ENCODE measurements at regions not wholly inside any gene's neighbourhood (a gene's known extent, or its start where the extent isn't known, plus 50 kb on each side); places are given as distances from the start of the nearest gene placed in this dataset.

- DNase-seq = no peak
These were observed 517.9 kb downstream of the PLCL1 start for GRCh38 chr2:198322275-198322674.

GRCh38 chr2:198321522-198322088 is 517.2 kb downstream of the PLCL1 start:
- no peak for DNase-seq

DNA sequence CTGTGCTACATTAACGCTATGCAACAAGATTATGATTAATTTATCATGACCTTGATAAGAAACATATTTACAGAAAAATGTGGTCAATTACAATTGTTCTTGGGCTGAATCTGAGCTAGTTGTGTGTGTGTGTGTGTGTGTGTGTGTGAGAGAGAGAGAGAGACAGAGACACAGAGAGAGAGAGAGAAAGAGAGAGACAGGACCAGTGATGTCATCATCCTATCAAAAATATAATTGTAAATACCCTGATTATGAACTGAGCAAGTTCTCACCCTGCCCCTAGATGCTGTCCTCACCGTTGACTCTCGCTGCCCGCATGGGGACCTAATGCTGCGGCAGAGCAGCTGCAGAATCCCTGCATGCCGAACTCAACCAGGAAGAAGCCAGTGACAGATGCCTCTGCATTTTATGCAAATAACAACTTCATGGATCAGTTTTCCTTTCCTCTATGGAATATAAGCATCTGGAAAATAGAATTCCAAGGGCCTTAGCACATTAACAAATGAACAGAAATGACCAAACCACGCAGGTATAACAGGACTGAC is 512.5 kb downstream of the PLCL1 start:
- no peak for DNase-seq

DNA sequence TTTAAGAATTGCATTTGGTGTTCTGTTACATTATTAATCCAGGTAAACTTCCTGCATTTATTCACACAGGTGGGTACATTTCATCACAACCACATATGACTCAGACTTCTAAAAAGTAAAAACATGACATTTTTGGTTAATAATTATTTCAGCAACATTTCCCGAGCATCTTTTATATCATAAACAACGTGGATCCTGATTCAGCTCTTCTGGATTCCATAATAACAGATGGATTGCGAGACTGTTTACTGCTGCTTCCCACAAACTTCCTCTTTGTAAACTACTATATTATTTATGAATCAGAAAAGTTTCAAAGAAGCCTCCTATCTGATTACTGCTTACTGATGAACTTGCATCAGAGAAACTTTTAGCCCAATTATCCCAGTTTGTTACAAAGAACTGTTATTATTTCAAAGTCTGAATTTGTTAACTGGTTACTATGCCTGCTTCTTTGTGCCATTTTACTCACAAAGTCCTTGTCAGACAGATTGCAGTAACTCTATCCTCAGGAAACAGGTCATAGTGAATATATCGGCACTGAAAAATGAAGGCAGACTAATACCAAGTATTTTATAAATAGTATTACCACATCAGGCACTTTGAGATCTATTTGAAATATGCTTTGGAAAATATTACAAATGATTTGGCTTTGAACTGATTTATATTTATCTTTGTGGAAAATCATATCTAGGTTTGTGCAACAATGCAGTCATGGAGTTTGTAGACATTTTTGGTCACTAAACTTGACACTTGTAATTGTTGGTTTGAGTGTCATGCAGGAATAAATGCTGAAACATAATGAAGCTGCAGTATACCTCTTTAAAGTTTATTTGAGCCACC is 511.6 kb downstream of the PLCL1 start:
- no peak for DNase-seq

DNA sequence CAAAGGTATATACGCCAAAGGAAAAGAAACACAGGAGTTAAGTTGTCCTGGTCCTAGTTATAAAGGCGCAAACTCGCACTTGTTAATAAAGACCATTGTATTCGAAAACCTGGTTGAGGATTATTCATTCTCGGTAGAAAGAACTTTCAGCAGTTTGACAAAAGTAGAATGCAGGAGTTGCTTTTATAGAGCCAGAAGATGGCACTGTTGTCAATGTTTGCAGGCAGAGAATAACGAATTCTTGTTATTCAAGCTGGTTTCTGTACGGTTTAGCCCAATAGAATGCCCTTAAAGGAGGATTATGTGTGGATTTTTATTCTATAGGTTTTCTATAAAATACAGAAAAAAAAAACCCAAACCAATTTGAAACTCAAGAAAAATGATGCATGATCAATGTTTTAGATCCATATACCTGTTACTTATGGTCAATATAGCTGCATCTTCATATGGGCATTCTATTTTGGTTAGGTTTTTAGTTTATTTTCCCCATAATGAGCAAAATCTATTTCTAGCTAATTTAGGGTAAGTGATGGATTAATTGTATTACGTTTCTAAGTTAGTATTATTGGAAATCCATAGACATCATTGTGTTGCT is 510.3 kb downstream of the PLCL1 start:
- DNase-seq = no peak

DNA sequence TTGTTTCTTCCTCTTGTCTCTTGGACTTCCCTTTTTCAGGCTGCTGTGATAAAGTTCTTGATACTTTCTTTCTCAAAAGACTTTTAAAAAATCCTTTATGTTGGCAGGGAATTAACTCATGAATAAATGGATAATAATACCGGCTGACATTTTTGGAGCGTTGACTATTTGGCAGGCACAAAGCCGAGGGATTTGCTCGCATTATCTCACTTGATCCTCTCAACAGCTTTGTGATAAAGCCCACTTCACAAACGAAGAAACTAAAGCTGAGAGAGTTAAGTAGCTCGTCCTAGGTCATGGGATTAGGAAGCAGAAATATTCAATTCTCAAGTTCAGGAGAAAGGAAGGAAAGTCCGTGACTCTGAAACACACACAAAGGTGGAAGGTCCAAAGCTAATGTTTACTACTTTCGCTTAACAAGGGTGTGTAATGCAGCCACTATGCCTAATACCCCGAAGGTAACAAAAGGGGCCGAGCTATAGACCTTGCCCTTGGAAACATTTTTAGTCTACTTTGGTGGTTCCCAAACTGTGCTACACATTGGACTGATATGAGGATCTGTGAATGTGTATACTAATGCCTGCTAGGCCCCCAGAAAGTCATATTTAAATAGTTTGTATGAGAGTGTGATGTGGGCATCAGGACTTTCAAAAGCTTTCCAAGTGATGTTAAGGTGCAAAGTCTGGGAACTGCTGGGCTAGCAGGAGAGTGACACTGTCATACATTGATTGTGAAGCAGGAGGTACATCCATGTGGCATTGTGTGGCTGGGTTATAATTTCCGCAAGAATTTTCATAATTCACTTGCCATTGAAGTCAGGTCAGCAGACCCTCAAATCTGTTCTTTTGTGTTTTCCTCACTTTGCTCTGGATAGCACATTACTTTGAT is 508.4 kb downstream of the PLCL1 start:
- no peak for DNase-seq

GRCh38 chr2:198311020-198311419 is 506.6 kb downstream of the PLCL1 start:
- DNase-seq = no peak

DNA sequence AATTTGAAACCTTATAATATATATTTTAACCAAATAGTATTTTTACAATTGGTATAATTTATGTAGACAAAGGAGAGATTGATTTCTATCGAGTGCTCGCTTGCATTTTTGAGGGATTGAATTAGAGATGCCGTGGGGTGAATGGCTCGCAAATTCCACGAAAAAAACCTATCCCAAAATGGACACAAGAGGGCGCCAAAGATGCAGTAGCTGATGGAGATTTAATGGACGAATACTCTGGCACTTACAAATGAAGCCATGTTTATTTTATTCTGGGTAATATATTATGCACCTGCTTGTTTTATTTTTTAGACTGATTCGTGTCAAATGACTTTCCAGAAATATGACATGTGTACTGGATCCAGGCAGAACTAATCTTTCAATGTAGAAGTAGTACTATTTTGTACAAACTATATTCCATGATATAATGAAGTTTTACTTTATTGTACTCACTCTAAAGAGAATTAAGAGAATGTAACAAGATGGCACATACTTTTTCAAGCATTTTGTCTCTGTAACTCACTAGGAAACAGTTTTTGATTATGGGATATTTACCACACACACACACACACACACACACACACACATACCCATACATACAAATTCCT is 505.4 kb downstream of the PLCL1 start:
- no peak for DNase-seq

- DNase-seq = no peak
These were observed 504.7 kb downstream of the PLCL1 start for GRCh38 chr2:198309081-198309480.

GRCh38 chr2:198308368-198308767 is 504.0 kb downstream of the PLCL1 start:
- DNase-seq = no peak

- DNase-seq = no peak
These were observed 502.7 kb downstream of the PLCL1 start for GRCh38 chr2:198307093-198307492.

GRCh38 chr2:198304859-198305258 is 500.5 kb downstream of the PLCL1 start:
- DNase-seq = no peak

- no peak for DNase-seq
These were observed 493.0 kb downstream of the PLCL1 start for GRCh38 chr2:198297350-198297749.

DNA sequence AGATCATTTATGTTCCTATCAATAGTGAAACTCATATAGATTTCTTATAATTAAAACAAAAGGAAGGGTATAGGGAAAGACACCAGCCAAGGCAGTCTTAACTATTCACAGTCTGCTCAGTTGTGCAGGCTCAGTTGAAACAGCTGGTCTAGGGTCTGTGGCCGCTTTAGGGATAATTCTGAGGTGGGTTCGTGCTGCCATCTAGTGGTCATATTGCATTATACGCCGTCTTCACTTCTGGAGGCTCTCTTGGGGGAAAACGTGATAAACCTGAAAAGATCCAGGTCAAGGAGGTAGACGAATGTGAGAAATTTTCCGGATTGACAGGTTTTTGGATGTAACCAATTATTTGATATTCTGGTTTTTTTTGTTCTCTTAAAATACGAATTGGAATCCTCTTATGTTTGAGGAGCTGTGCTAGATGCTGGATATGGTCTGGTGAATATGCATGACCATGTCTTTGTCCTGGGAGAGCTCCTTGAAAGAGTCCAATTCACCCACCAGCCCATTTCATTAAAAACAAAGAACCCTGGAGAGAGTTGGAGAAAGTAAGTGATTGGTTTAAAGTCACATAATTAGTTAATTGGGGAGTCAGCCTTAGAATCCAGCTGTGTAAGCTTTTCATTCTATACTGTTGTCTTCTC is 492.4 kb downstream of the PLCL1 start:
- peak; percentile 33 for DNase-seq

GRCh38 chr2:198293281-198293680 is 488.9 kb downstream of the PLCL1 start:
- no peak for DNase-seq

DNA sequence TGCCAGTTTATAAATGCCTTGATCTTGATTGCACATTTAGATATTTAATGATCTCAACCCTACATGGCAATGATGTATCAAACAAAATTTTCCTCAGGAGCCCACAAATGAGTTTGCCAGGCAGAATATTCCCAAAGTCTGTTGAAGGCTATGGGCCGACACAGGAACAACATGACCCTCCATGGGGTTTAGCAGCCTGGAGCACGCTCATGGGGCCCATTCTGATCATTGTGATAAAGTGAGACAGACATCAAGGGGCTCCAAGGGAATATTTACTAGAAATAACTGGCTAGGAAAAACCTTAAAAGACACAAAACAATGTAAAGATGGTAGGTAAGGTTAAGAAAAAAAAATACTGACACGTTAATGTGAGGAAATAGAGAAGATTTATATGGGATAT is 485.4 kb downstream of the PLCL1 start:
- DNase-seq = no peak

DNA sequence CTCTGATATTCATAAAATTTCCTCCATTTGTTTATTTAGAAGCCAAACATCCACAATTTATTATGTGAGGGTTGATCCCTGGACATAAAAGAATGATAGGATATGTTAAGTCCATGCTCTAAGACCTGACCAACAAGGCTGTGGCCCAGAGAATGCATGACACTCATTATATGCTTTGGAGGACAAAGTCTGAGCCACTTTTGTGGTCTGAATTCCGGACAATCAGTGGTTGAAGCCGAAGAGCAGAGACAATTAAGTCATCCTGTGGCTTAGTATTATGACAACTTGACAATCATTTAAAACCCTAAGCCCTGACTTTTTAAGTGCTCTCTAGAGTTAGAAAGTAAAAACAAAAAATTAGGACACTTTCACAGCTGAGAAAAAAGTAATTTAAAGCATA is 483.3 kb downstream of the PLCL1 start:
- no peak for DNase-seq

- DNase-seq = no peak
These were observed 480.8 kb downstream of the PLCL1 start for GRCh38 chr2:198285216-198285615.

DNA sequence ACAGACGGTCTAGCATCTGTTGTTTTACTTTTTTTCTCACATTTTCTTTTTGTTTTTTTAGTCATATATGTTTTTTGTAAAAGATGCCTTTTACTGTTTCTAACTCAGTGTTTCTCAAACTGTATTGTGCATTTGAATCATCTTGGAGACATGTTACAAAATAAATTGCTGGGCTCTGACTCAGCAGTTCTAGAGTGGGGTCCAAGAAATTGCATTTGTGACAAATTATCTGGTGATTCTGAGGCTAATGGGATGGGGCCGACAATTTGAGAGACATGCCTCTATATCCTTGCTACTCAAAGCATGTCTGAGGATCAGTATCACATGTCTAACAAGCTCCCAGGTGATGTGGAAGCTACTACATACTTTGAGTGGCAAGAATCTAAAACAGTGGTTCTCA is 478.8 kb downstream of the PLCL1 start:
- DNase-seq = no peak

DNA sequence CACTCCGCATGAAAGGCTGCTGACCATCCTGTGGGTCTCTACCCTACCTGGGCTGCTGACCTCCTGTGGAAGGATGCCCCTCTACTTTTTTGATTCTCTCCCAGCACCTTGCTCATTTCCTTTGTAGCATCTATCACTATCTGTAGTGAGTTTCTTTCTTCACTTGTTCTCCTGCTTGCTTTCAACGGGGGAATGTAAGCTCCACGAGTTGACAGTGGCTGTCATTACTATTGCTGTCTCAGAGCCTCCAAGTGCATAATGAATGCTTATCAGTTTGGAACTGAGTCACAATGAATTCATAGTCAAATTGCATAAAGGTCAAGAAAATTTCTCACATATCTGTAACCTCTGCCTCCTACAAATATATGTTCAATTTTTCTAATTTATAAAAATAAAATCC is 477.7 kb downstream of the PLCL1 start:
- DNase-seq = no peak

- no peak for DNase-seq
These were observed 475.8 kb downstream of the PLCL1 start for GRCh38 chr2:198280145-198280544.

GRCh38 chr2:198279026-198279425 is 474.6 kb downstream of the PLCL1 start:
- DNase-seq = no peak

Measured in activated CD4-positive, alpha-beta T cell treated with anti-CD3 and anti-CD28 coated beads for 1 hour (primary cell).